GM18517 (cell line): ENCODE measurements at regions not wholly inside any gene's neighbourhood (a gene's known extent, or its start where the extent isn't known, plus 50 kb on each side); places are given as distances from the start of the nearest gene placed in this dataset.
"Not testable (repeated sequence)": the region's sequence is repeated elsewhere in the genome, so short reads cannot be mapped to it uniquely, and the experiment has no call there.

Experiments used
- ATAC-seq: cut with Tn5 transposase; IDR thresholded peaks from one replicate; pipeline ENCODE4 v1.9.1; 2021; ENCODE audit warnings: mild to moderate bottlenecking, moderate library complexity; ENCODE audit not compliant: unreplicated experiment

DNA sequence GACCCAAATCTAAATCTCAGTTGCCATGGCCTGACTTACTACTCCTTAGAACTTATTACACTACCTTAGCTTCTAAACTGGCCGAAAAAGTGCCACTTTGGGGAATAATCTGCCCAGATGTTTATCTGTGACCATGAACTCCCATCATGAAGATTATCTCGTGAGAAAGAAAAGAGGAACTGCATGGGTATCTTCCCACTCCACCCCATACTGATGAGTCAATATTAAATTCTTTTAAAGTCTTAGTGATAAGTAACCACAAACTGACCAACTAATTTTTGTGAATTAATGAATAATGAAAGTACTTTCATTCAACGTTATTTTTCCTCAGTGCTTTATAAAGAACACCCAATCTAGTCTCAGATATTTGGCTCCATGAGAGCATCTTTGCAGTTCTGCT, 493.5 kb downstream of the EBF1 start:
- ATAC-seq: no peak

- no peak for ATAC-seq
Observed at GRCh38 chr5:158602981-158603380, 496.7 kb downstream of the EBF1 start.

DNA sequence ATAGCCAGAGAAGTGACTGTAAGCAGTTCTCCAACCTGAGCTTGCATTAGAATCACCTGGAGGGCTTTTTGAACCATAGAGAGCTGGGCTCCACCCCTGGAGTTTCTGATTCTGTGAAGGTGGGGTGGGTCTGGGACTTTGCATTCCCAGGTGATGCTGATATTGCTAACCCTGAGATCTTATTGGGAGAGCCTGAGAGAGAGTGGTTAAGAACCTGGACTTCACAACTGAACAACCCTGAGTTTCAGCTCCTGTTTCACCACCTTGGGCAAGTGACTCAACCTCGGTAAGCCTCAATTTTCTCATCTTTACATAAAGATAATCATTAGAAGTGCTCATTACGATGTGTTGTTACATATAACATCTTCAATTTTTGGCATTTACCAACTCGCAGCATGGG, 498.6 kb downstream of the EBF1 start:
- no peak for ATAC-seq

DNA sequence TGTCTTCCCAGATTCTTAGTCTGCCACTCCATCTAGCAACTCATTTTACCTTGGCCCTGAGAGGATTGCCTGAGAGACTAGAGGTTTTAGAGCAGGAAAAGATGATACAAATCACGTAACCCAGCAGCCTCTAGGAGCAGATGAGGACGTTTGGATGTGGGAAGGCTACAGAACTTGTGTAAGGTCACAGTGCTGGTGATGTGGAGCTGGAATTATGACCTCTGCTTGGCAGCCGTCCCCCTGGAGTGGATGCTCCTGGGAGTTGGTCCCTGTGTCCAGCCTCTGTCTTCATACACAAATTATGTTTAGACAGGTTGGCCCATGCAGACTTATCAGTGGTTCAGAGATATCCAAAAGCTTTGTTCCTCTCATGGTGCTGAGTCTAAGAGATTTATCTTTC, 499.0 kb downstream of the EBF1 start:
- ATAC-seq: no peak

DNA sequence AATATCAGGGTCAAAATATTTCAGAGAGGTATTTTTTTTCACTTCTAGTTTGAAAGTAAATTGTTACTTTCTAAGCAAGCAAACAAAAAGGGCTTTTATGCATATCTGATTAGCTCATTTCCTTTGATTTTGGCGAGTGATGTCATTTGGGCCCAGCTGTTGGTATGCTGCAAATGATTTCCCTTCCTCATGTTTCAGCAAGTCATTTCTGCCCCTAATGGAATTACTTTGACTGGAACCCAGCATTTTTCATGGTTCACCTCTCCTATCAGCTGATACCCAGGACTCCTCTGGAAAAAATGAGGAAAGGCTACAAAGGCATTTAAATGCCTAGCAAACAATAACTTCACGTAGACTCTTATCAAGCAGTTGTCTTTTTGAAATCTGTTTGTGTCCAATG, 500.6 kb downstream of the EBF1 start:
- ATAC-seq: no peak

- ATAC-seq: no peak
Observed at GRCh38 chr5:158594595-158595242, 505.0 kb downstream of the EBF1 start.

GRCh38 chr5:158593925-158594324, 505.8 kb downstream of the EBF1 start:
- no peak for ATAC-seq

DNA sequence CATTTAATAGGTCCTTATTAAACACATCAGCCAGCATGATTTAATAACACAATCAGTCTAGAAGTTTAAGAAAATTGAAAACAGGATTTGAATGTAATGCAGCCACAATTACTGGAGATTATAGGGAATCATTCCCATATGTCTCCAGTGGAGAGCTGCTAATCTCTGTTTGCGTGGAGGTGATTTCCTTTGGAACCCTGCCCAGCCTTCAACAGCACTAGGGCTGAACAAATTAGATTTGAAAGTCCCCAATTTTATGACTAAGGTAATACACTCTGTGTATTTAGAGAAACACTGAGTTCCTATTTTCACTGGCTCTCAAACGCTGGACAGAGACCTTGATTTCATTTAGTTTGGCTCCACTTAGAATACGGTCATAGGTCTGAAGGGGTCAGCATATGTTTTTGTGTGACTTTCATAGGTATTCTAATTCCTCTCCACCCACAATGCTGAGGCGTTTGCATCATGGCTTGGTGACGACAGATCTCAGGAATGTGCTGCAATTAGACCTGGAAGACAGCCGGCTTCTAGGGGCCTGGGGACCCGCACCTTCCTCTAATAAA, 508.3 kb downstream of the EBF1 start:
- no peak for ATAC-seq

- ATAC-seq: no peak
Observed at GRCh38 chr5:158590746-158591300, 508.9 kb downstream of the EBF1 start.

DNA sequence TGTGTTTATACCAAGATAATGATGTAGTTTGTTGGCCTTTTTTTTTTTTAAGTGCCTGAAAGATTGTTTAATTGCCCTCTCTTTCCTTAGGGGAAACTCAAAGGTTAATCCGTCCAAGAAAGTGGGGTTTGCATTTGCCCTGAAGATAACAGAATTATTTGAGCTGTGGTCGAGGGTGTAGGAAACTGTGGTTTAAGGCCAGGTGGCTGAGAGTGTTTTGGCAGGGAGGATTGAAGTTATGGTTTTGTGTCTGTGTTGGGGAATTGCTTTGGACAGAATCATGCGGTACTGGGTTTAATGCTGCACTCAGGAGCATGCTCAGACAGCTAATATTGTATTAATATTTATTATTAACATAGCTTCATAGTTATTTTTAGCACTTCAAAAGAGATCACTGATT, 509.8 kb downstream of the EBF1 start:
- ATAC-seq: no peak

DNA sequence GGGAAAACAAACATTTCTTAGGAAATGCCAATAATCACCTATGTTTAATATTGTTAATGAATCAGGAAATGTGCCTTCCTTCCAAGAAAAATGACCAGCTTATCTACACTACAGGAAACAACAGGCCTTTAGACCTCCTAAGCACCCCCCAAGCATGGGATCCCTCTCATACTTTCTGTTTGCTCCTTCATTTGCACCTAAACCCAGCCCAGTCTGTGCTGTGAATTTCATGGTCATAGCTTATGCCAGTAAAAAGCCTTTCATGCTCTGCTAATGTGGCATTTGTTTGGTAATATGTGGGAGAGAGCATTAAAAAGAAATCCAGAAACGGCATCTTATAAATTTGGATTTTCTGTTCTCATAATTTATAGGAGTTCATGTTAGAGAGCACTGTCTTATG, 511.1 kb downstream of the EBF1 start:
- ATAC-seq: no peak

DNA sequence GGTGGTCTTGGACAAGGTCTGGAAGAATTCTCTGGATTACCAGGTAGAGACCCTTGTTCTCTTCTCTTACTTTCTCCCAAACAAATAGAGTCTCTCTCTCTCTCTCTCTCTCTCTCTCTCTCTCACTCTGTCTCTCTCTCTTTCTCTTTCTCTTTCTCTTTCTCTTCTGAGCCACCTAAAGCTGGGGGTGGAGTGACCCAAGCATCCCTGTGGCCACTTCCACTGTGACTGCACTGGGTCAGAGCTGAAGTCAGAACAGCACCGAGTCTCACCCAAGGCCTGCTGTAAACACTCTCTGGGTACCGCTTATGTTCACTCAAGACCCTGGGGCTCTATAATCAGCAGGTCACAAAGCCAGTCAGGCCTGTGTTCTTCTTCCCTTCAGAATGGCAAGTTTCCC, 513.7 kb downstream of the EBF1 start:
- no peak for ATAC-seq

DNA sequence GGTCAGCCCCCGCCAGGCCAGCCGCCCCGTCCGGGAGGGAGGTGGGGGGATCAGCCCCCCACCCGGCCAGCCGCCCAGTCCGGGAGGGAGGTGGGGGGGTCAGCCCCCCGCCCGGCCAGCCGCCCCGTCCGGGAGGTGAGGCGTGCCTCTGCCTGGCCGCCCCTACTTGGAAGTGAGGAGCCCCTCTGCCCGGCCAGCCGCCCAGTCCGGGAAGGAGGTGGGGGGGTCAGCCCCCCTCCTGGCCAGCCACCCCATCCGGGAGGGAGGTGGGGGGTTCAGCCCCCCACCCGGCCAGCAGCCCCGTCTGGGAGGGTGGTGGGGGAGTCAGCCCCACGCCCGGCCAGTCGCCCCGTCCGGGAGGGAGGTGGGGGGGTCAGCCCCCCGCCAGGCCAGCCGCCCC, 517.0 kb downstream of the EBF1 start:
- ATAC-seq: not testable (repeated sequence)

DNA sequence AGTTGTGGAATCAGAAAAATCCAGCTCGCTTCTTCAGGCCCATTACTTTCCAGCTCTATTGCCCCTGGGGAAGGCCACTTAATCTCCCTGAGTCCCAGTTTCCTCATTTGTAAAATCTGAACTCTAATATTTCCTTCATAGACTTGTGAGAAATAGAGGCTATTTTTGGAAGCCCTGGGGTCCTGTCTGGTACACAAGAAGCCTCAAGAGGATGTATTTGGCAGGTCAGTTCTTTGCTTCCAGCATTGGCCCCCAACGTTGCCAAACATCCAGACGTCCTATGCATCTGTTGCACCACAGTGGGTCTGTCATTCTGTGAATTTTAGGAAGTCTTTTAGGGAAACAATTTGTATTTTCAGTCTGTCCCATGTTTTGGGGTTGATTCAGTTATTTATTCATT, 525.9 kb downstream of the EBF1 start:
- no peak for ATAC-seq

- ATAC-seq: no peak
Observed at GRCh38 chr5:158570502-158570901, 529.2 kb downstream of the EBF1 start.

DNA sequence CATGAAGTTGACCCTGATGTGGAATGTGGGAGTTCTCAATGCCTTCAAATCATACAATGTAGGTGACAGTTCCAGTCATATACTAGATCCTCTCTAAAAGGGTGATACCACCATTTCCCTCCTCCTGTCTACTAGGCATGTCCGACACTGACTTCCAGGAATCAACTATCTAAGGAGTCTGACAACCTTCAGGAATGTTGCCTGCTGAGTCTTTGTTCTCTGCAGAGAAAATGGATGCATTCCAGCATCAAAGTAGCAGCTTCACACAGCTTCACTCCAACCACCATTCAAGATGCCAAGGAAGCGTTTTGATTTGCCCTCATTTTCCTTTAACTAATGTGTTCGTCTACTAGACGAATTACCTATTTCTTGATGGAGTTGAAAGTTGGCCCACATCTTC, 530.2 kb downstream of the EBF1 start:
- ATAC-seq: no peak

GRCh38 chr5:158565017-158565789, 534.5 kb downstream of the EBF1 start:
- no peak for ATAC-seq

DNA sequence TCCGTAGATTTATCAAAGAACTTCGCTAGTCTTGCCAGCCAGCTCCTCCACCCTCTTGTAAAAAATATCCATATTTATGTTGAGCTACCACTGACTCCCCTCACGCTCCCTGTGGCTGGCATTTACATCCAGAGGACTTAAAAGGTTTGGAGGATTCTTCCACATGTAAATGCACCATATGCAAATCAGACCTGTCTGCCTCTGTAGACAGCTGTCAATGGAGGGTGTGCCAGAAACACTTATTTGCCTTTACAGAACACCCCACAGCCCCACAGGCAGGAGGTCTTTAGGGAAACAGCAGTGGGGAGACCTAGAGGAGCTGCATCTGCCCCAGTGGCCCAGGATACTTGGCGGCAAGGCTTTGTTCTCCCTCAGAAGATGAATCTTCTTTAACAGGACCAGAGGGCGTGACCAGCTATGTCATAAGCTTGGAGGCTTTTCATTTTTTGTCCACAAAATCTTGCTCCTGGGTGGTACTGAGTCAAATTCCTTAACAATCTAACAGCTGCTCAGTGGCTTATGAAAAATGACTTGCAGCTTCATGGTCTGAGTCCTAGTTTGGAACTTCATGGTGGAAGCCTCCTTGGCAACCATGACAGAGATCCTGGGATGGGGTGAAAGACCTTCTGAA, 535.8 kb downstream of the EBF1 start:
- no peak for ATAC-seq

DNA sequence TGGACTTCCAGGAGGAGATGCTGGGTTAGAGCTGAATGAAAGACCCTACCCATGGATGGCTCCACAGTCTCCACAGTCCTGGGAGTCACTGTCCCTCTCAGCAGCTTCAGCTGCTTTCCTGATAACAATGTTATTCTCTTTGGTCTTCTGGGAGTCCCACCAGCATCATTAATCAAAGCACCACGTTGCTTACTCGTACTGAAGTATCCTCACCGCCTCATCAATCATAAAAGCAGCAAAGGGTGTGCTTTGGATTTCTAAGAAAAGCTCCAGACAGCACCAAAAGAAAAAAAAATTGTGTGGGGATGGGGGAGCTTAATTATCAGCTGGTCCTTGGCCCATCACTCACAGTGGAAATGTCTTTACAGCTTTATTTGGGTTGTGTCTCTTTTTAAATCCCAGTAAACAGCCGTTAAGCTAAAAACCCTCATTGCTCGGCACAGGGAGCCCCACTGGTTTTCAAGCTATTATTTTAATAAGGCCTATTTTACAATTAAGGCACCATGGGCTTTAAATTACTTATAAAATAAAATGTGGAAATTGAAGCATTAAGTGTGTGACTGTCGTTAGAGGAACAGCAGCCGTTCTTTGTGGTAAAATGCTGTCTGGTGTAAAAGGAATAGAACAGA, 538.0 kb downstream of the EBF1 start:
- ATAC-seq: no peak

DNA sequence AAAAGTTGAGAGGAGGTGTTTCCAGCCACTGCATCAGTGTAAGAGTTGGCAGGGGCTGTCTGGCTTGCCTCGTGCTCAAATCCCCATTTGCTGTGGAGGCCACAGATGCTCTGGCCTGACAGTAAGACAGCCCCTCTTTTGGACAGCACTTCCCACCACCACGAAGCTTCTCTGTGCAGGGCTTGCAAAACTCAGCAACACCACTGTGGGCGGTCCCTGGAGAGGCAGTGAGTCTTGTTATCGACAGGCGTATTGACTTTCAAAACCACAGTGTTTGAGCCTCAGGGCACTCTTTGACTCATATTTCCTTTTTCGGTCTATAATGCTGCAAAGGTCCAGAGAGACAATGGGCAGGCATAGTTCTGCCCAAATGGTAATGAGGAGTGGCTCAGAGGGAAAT, 539.5 kb downstream of the EBF1 start:
- ATAC-seq: peak; percentile 97

- ATAC-seq: peak; percentile 45
Observed at GRCh38 chr5:158559643-158560042, 540.1 kb downstream of the EBF1 start.
